H1 (cell line): ENCODE measurements at regions not wholly inside any gene's neighbourhood (a gene's known extent, or its start where the extent isn't known, plus 50 kb on each side); places are given as distances from the start of the nearest gene placed in this dataset.

Experiments
- CTCF ChIA-PET: fragments of 300-600 bp; sonication (Branson Sonifier 250); formaldehyde crosslinking; loops from one replicate; lab custom pipeline; 2021; ENCODE audit not compliant: partially characterized antibody; lab: Charles Lee
- POLR2A ChIA-PET: fragments of 300-600 bp; sonication (Branson Sonifier 250); formaldehyde crosslinking; loops from one replicate; lab custom pipeline; 2021; ENCODE audit warnings: inconsistent platforms; ENCODE audit not compliant: partially characterized antibody; lab: Charles Lee
- DNase-seq, 2 experiments: peaks; one replicate each; pipeline versions ENCODE4 v3.0.0 to v3.0.0-alpha.2; 2010 to 2022; ENCODE audit warnings: low spot score in 2 of 2, low read depth in 1 of 2, mixed read lengths in 1 of 2
- FAIRE-seq: peaks from 2 replicates; lab custom pipeline; 2011; peaks lifted over from hg19 to GRCh38; lab: Jason Lieb, UNC
- H2AFZ ChIP-seq: 2 replicates; pipeline ENCODE4 v1.8.1; 2012; ENCODE audit warnings: low read length, inconsistent platforms
- H2AK5ac ChIP-seq: 2 replicates; pipeline ENCODE4 v1.6.1; 2013; ENCODE audit warnings: low read depth, low read length
- H2BK120ac ChIP-seq: replicated peaks from 2 replicates; pipeline ENCODE3; 2013; ENCODE audit warnings: low read depth, low read length, inconsistent platforms
- H2BK12ac ChIP-seq: 2 replicates; pipeline ENCODE4 v1.6.1; 2013; ENCODE audit warnings: low read depth, low read length
- H2BK15ac ChIP-seq: 2 replicates; pipeline ENCODE4 v1.6.1; 2013; ENCODE audit warnings: low read length
- H2BK20ac ChIP-seq: 2 replicates; pipeline ENCODE4 v1.6.1; 2013; ENCODE audit warnings: low read length
- H2BK5ac ChIP-seq: 2 replicates; pipeline ENCODE4 v1.6.1; 2013; ENCODE audit warnings: low read depth, low read length
- H3K14ac ChIP-seq: 2 replicates; pipeline ENCODE4 v1.6.1; 2013; ENCODE audit warnings: inconsistent platforms; ENCODE audit not compliant: insufficient read length
- H3K18ac ChIP-seq: 2 replicates; pipeline ENCODE4 v1.6.1; 2013; ENCODE audit warnings: low read length; ENCODE audit errors: extremely low read depth
- H3K23ac ChIP-seq: 2 replicates; pipeline ENCODE4 v1.6.1; 2013; ENCODE audit warnings: inconsistent platforms; ENCODE audit not compliant: insufficient read length
- H3K23me2 ChIP-seq: 2 replicates; pipeline ENCODE4 v1.6.1; 2013; ENCODE audit warnings: low read depth, low read length
- H3K27ac ChIP-seq: 2 replicates; pipeline ENCODE4 v1.6.1; 2011; ENCODE audit warnings: low read depth, low read length, inconsistent platforms
- H3K27me3 ChIP-seq, 4 experiments: replicated peaks in 1 of 4; 1 replicate in 1 of 4; 2 replicates in 3 of 4; pipeline versions ENCODE4 v1.6.1 to v1.8.1; 2011 to 2013; ENCODE audit warnings: low read length in 3 of 4, mild to moderate bottlenecking in 3 of 4, inconsistent platforms in 2 of 4, mixed read lengths in 2 of 4, moderate library complexity in 1 of 4; ENCODE audit not compliant: control insufficient read depth in 3 of 4, insufficient read depth in 3 of 4; ENCODE audit errors: extremely low read depth in 1 of 4
- H3K36me3 ChIP-seq, 4 experiments: 2 replicates each; pipeline versions ENCODE4 v1.6.1 to v1.8.1; 2011 to 2013; ENCODE audit warnings: mild to moderate bottlenecking in 4 of 4, low read length in 3 of 4, moderate library complexity in 2 of 4, control low read depth in 1 of 4, inconsistent platforms in 1 of 4; ENCODE audit not compliant: insufficient read depth in 4 of 4, control insufficient read depth in 2 of 4
- H3K4ac ChIP-seq: replicated peaks from 2 replicates; pipeline ENCODE3; 2013; ENCODE audit warnings: low read length, low read depth, mixed read lengths, inconsistent platforms; ENCODE audit not compliant: insufficient read length
- H3K4me1 ChIP-seq, 4 experiments: replicated peaks in 1 of 4; 1 replicate in 1 of 4; 2 replicates in 3 of 4; pipeline versions ENCODE4 v1.6.1 to v1.8.1; 2011 to 2013; ENCODE audit warnings: low read length in 3 of 4, inconsistent platforms in 2 of 4, mixed read lengths in 1 of 4; ENCODE audit not compliant: insufficient read depth in 4 of 4, control insufficient read depth in 3 of 4
- H3K4me2 ChIP-seq, 2 experiments: 2 replicates each; pipeline versions ENCODE4 v1.6.1 to v1.8.1; 2011 to 2013; ENCODE audit warnings: low read depth in 2 of 2, low read length in 2 of 2, control low read depth in 1 of 2, inconsistent platforms in 1 of 2, mild to moderate bottlenecking in 1 of 2; ENCODE audit not compliant: insufficient read depth in 1 of 2
- H3K4me3 ChIP-seq, 4 experiments: fragments of 200-600, 300-600 bp in 1 of 4; sonication (generic), shearing (Covaris generic), sonication (Bioruptor Twin) in 1 of 4; 2 replicates each; pipeline versions ENCODE4 v1.5.1 to v1.8.1; 2011 to 2016; ENCODE audit warnings: low read length in 4 of 4, low read depth in 3 of 4, control low read depth in 2 of 4, inconsistent platforms in 2 of 4, mild to moderate bottlenecking in 2 of 4, mixed read lengths in 1 of 4, moderate library complexity in 1 of 4; ENCODE audit not compliant: insufficient read depth in 2 of 4; ENCODE audit errors: extremely low read depth in 1 of 4
- H3K56ac ChIP-seq: replicated peaks from 2 replicates; pipeline ENCODE3; 2013; ENCODE audit warnings: low read depth, mild to moderate bottlenecking, mixed read lengths, low read length, inconsistent platforms; ENCODE audit not compliant: insufficient read length
- H3K79me1 ChIP-seq: 2 replicates; pipeline ENCODE4 v1.6.1; 2013; ENCODE audit warnings: low read depth, low read length, control low read depth
- H3K79me2 ChIP-seq, 2 experiments: 2 replicates each; pipeline versions ENCODE4 v1.6.1 to v1.8.1; 2012 to 2013; ENCODE audit warnings: low read length in 2 of 2, mild to moderate bottlenecking in 2 of 2, inconsistent platforms in 1 of 2; ENCODE audit not compliant: insufficient read depth in 2 of 2, control insufficient read depth in 1 of 2
- H3K9ac ChIP-seq, 4 experiments: replicated peaks in 1 of 4; 1 replicate in 1 of 4; 2 replicates in 3 of 4; pipeline versions ENCODE4 v1.6.1 to v1.8.1; 2011 to 2013; ENCODE audit warnings: low read depth in 3 of 4, low read length in 3 of 4, control low read depth in 2 of 4, mild to moderate bottlenecking in 2 of 4, moderate library complexity in 2 of 4, inconsistent platforms in 1 of 4; ENCODE audit errors: extremely low read depth in 1 of 4
- H3K9me3 ChIP-seq, 2 experiments: 2 replicates each; pipeline versions ENCODE4 v1.6.1 to v1.8.1; 2012 to 2013; ENCODE audit warnings: mild to moderate bottlenecking in 2 of 2, moderate library complexity in 2 of 2, control low read depth in 1 of 2, inconsistent platforms in 1 of 2, low read depth in 1 of 2, low read length in 1 of 2, mixed read lengths in 1 of 2; ENCODE audit not compliant: insufficient read depth in 2 of 2
- H4K20me1 ChIP-seq, 2 experiments: replicated peaks in 1 of 2; 2 replicates each; pipeline versions ENCODE3 to v1.8.1; 2011 to 2013; ENCODE audit warnings: inconsistent platforms in 2 of 2, low read length in 2 of 2, mild to moderate bottlenecking in 1 of 2; ENCODE audit not compliant: insufficient read depth in 2 of 2, control insufficient read depth in 1 of 2
- H4K5ac ChIP-seq: 2 replicates; pipeline ENCODE4 v1.6.1; 2013; ENCODE audit warnings: low read length, low read depth, mixed read lengths, inconsistent platforms; ENCODE audit not compliant: insufficient read length
- H4K8ac ChIP-seq: 2 replicates; pipeline ENCODE4 v1.8.0; 2013; ENCODE audit warnings: mild to moderate bottlenecking, moderate library complexity, low read length, inconsistent platforms; ENCODE audit not compliant: insufficient read depth; ENCODE audit errors: extremely low read depth
- H4K91ac ChIP-seq: replicated peaks from 2 replicates; pipeline ENCODE3; 2013; ENCODE audit warnings: low read length, mixed read lengths, inconsistent platforms; ENCODE audit not compliant: insufficient read length
- BACH1 ChIP-seq: IDR thresholded peaks from 2 replicates; pipeline ENCODE4 v1.6.1; 2012; ENCODE audit warnings: low read length, improper control_type of control experiment
- CBX8 ChIP-seq: fragments of 300-800, 300-1000 bp; sonication (generic); IDR thresholded peaks from 2 replicates; pipeline ENCODE4 v1.7.1; 2016; ENCODE audit warnings: low read depth, low read length, borderline replicate concordance
- CEBPB ChIP-seq: IDR thresholded peaks from 2 replicates; pipeline ENCODE4 v1.6.1; 2012; ENCODE audit warnings: low read depth, low read length
- CTBP2 ChIP-seq: IDR thresholded peaks from 2 replicates; pipeline ENCODE4 v1.7.0; 2011; ENCODE audit warnings: borderline replicate concordance, mild to moderate bottlenecking, moderate library complexity, mixed read lengths, low read length; ENCODE audit not compliant: insufficient read depth, insufficient read length
- E2F6 ChIP-seq: IDR thresholded peaks from 2 replicates; pipeline ENCODE4 v1.6.1; 2012; ENCODE audit warnings: inconsistent platforms
- FOSL1 ChIP-seq: IDR thresholded peaks from 2 replicates; pipeline ENCODE4 v1.6.1; 2011; ENCODE audit warnings: mild to moderate bottlenecking, low read depth, low read length, moderate library complexity; ENCODE audit not compliant: insufficient read depth
- JUND ChIP-seq: IDR thresholded peaks from 2 replicates; pipeline ENCODE4 v1.6.1; 2011; ENCODE audit warnings: mild to moderate bottlenecking, improper control_type of control experiment, low read length
- MAFK ChIP-seq: IDR thresholded peaks from 2 replicates; pipeline ENCODE4 v1.6.1; 2012; ENCODE audit warnings: low read depth, mild to moderate bottlenecking, improper control_type of control experiment, low read length
- NANOG ChIP-seq: IDR thresholded peaks from 2 replicates; pipeline ENCODE4 v1.6.1; 2011; ENCODE audit warnings: low read length, low read depth, mild to moderate bottlenecking, inconsistent platforms; ENCODE audit not compliant: insufficient read depth, poor library complexity, severe bottlenecking
- NRF1 ChIP-seq: IDR thresholded peaks from 2 replicates; pipeline ENCODE4 v1.6.1; 2011; ENCODE audit warnings: mild to moderate bottlenecking, low read depth, low read length, improper control_type of control experiment
- PHF8 ChIP-seq: fragments of 200-600 bp; sonication (generic); conservative IDR thresholded peaks from 2 replicates; pipeline ENCODE4 v1.7.1; 2012; ENCODE audit warnings: low read depth, mild to moderate bottlenecking, inconsistent platforms, low read length, moderate library complexity
- RFX5 ChIP-seq: IDR thresholded peaks from 2 replicates; pipeline ENCODE4 v1.6.1; 2011; ENCODE audit warnings: low read depth, low read length, improper control_type of control experiment, borderline replicate concordance
- SP4 ChIP-seq: IDR thresholded peaks from 2 replicates; pipeline ENCODE4 v1.6.1; 2012; ENCODE audit warnings: low read length, inconsistent platforms
- SUZ12 ChIP-seq: fragments of 200-600 bp; sonication (generic); IDR thresholded peaks from 2 replicates; pipeline ENCODE4 v1.6.1; 2012; ENCODE audit warnings: mild to moderate bottlenecking, inconsistent platforms, low read length, moderate library complexity, mixed read lengths
- TAF7 ChIP-seq: optimal IDR thresholded peaks from 2 replicates; pipeline ENCODE3; 2011; ENCODE audit warnings: low read depth, mild to moderate bottlenecking, inconsistent platforms, low read length, moderate library complexity, borderline replicate concordance
- WGBS, 2 experiments: shearing (Covaris generic) in 1 of 2; methylation state at CpG; one replicate each; pipeline versions ENCODE4 v1.1.6 to v1.1.7; 2013 to 2015; ENCODE audit warnings: low lambda C conversion rate in 2 of 2, mixed read lengths in 2 of 2, inconsistent platforms in 1 of 2, low coverage in 1 of 2, missing lambda C conversion rate in 1 of 2; ENCODE audit not compliant: insufficient replicate concordance in 2 of 2, insufficient coverage in 1 of 2, insufficient read length in 1 of 2; ENCODE audit errors: extremely low coverage in 1 of 2, missing lambda C conversion rate in 1 of 2; 5-methylcytosine and 5-hydroxymethylcytosine counted together

- Histone ChIP-seq H3K79me1 (no peaks in the 10 kb centered on the region), H2BK15ac (no peak overlapping the region), H2BK5ac (no peak overlapping the region), H3K36me3 (no peaks in the 10 kb centered on the region), H2AK5ac (no peak overlapping the region), H3K4me2 (no peak overlapping the region), H4K5ac (no peak overlapping the region), H2BK120ac (no peak overlapping the region), H3K4me1 (no peaks in the 10 kb centered on the region; a peak in 1 of 7 replicates), H3K27ac (no peak overlapping the region), H3K4me3 (no peak overlapping the region), H4K8ac (no peak overlapping the region), H3K23ac (no peak overlapping the region), H2BK20ac (no peak overlapping the region), H3K79me2 (no peaks in the 10 kb centered on the region), H3K9ac (no peak overlapping the region), H2AFZ (no peak overlapping the region), H3K27me3 (no peaks in the 10 kb centered on the region), H4K20me1 (no peaks in the 10 kb centered on the region), H4K91ac (no peak overlapping the region), H3K23me2 (no peaks in the 10 kb centered on the region), H3K4ac (no peak overlapping the region), H2BK12ac (no peak overlapping the region), H3K14ac (no peak overlapping the region), H3K18ac (no peak overlapping the region), H3K9me3 (no peaks in the 10 kb centered on the region), H3K56ac (no peak overlapping the region)
- DNase-seq = no peak
- POLR2A ChIA-PET = no interaction called here
- TF ChIP-seq NRF1 (no peak), CBX8 (no peak), FOSL1 (no peak), BACH1 (no peak), TAF7 (no peak), RFX5 (no peak), MAFK (no peak), E2F6 (no peak), SUZ12 (no peak), NANOG (no peak), CEBPB (no peak), PHF8 (no peak), CTBP2 (no peak), JUND (no peak), SP4 (no peak)
- no peak for FAIRE-seq
- CTCF ChIA-PET = interaction anchor here (0.6 kb wide), 1 partner anchor 338 kb away, joined by 3 read pairs; no protein-coding TSS in a partner anchor
- WGBS, 2 experiments = 79% methylated on average over 5 of the region's 5 CpGs; no CpG with 5 or more reads in 1 of the 2 experiments
Measured at GRCh38 chr2:106963893-106964292, 77.9 kb upstream of the ST6GAL2 start.
